HepG2 (cell line): ENCODE measurements at regions not wholly inside any gene's neighbourhood (a gene's known extent, or its start where the extent isn't known, plus 50 kb on each side); places are given as distances from the start of the nearest gene placed in this dataset.

ENCODE experiments used
- FOXP4 ChIP-seq: sonication (generic); formaldehyde crosslinking; IDR thresholded peaks from 2 replicates; pipeline ENCODE4 v1.4.0; 2020; ENCODE audit warnings: missing genetic modification reagents
- HMG20B ChIP-seq: conservative IDR thresholded peaks from 2 replicates; pipeline ENCODE4 v1.6.1; 2016; ENCODE audit warnings: missing genetic modification reagents, missing compliant biosample characterization
- KIAA2018 ChIP-seq: sonication (generic); formaldehyde crosslinking; IDR thresholded peaks from 2 replicates; pipeline ENCODE4 v1.5.0; 2020; ENCODE audit warnings: mild to moderate bottlenecking, missing genetic modification reagents, borderline replicate concordance
- NR0B2 ChIP-seq: sonication (generic); formaldehyde crosslinking; IDR thresholded peaks from 2 replicates; pipeline ENCODE4 v1.4.0; 2020; ENCODE audit warnings: mild to moderate bottlenecking, missing genetic modification reagents
- PITX1 ChIP-seq: sonication (generic); formaldehyde crosslinking; IDR thresholded peaks from 2 replicates; pipeline ENCODE4 v1.5.1; 2020; ENCODE audit warnings: mild to moderate bottlenecking, missing genetic modification reagents
- SCMH1 ChIP-seq: sonication (generic); formaldehyde crosslinking; IDR thresholded peaks from 2 replicates; pipeline ENCODE4 v1.9.0; 2021; ENCODE audit warnings: missing genetic modification reagents, mild to moderate bottlenecking, borderline replicate concordance
- THAP11 ChIP-seq: IDR thresholded peaks from 2 replicates; pipeline ENCODE4 v1.6.1; 2016; ENCODE audit warnings: missing biosample characterization, missing genetic modification reagents
- USF2 ChIP-seq, 2 experiments: sonication (generic) in 1 of 2; formaldehyde crosslinking in 1 of 2; IDR thresholded peaks; 2 replicates each; pipeline versions ENCODE4 v1.5.1 to v1.6.1; 2011 to 2020; ENCODE audit warnings: borderline replicate concordance in 1 of 2, low read depth in 1 of 2, low read length in 1 of 2, mild to moderate bottlenecking in 1 of 2, missing genetic modification reagents in 1 of 2, moderate library complexity in 1 of 2
- ZBTB4 ChIP-seq: sonication (generic); formaldehyde crosslinking; IDR thresholded peaks from 2 replicates; pipeline ENCODE4 v1.4.0; 2020; ENCODE audit warnings: missing genetic modification reagents, mild to moderate bottlenecking, borderline replicate concordance
- ZSCAN31 ChIP-seq: sonication (generic); formaldehyde crosslinking; IDR thresholded peaks from 2 replicates; pipeline ENCODE4 v1.5.0; 2020; ENCODE audit warnings: low read depth, mild to moderate bottlenecking, missing genetic modification reagents

GRCh38 chr11:95459291-95460042 is 228.5 kb upstream of the SESN3 start (continued):
- TF ChIP-seq FOXP4 (no peak), SCMH1 (CRISPR knock-in tag) (no peak), ZBTB4 (CRISPR knock-in tag) (no peak), ZSCAN31 (CRISPR knock-in tag) (no peak), THAP11 (no peak), PITX1 (CRISPR knock-in tag) (no peak), USF2 (IDR thresholded peaks at IDR 0.05; ENCODE audit: low read depth, low read length) (no peak), USF2 (CRISPR knock-in tag; IDR thresholded peaks at IDR 0.05; ENCODE audit: borderline replicate concordance) (no peak), NR0B2 (CRISPR knock-in tag) (no peak), HMG20B (CRISPR knock-in tag) (no peak), KIAA2018 (CRISPR knock-in tag) (no peak)
- TF ChIP-seq, all 625 proteins: peak for 0
